ENCODE measurements at regions not wholly inside any gene's neighbourhood (a gene's known extent, or its start where the extent isn't known, plus 50 kb on each side); places are given as distances from the start of the nearest gene placed in this dataset.

GRCh38 chr13:53198736-53199135 is 170.1 kb downstream of the OLFM4 start:
- H3K9me3 ChIP-seq: no peaks in the 10 kb centered on the region
- peaks cover 0 to 24% of the 10 kb centered on the region in 2 donors for H3K27me3 ChIP-seq
- DNase-seq (ENCODE audit: low spot score in 2 of 2): no peak
- H3K4me3 ChIP-seq: no peak overlapping the region
- no peaks in the 10 kb centered on the region for H3K36me3 ChIP-seq
- peaks cover 0 to 15% (median 0%) of the 10 kb centered on the region in 4 donors for H3K4me1 ChIP-seq
- WGBS, 2 donors: 31 to 34% methylated on average over 4 of the region's 4 CpGs
- no peak for TF ChIP-seq EP300 (IDR thresholded peaks at IDR 0.05)
- no peak for TF ChIP-seq POLR2A (IDR thresholded peaks at IDR 0.05)
- TF ChIP-seq CTCF (IDR thresholded peaks at IDR 0.05): no peak
- H3K27ac ChIP-seq: no peak overlapping the region

GRCh38 chr13:53200075-53200474 is 171.5 kb downstream of the OLFM4 start:
- 84 to 87% methylated on average over 34 of the region's 34 CpGs for WGBS, 2 donors
- H3K27me3 ChIP-seq: peaks cover 0 to 24% of the 10 kb centered on the region in 2 donors
- DNase-seq (ENCODE audit: low spot score in 2 of 2): no peak

GRCh38 chr13:53200498-53201453 is 172.2 kb downstream of the OLFM4 start:
- DNase-seq (ENCODE audit: low spot score in 2 of 2): peak in 1 of 2 donors; percentile 33
- WGBS, 2 donors: 18 to 27% methylated on average over 43 to 93 of the region's 121 CpGs

More at GRCh38 chr13:53200075-53200474, 171.5 kb downstream of the OLFM4 start:
- H3K4me1 ChIP-seq: peaks cover 0 to 15% (median 0%) of the 10 kb centered on the region in 4 donors
- no peak overlapping the region for H3K4me3 ChIP-seq
- H3K9me3 ChIP-seq: no peaks in the 10 kb centered on the region
- no peak overlapping the region for H3K27ac ChIP-seq
- TF ChIP-seq POLR2A (IDR thresholded peaks at IDR 0.05) (no peak), CTCF (IDR thresholded peaks at IDR 0.05) (no peak), EP300 (IDR thresholded peaks at IDR 0.05) (no peak)
- no peaks in the 10 kb centered on the region for H3K36me3 ChIP-seq

GRCh38 chr13:53201454-53202225 is 173.0 kb downstream of the OLFM4 start:
- no peak for DNase-seq (ENCODE audit: low spot score in 2 of 2)
- 19 to 22% methylated on average over 41 to 49 of the region's 74 CpGs for WGBS, 2 donors
- Histone ChIP-seq H3K27ac (no peak overlapping the region), H3K27me3 (peaks cover 0 to 24% of the 10 kb centered on the region in 2 donors), H3K36me3 (no peaks in the 10 kb centered on the region), H3K4me1 (peaks cover 0 to 15% (median 0%) of the 10 kb centered on the region in 4 donors), H3K4me3 (no peak overlapping the region), H3K9me3 (no peaks in the 10 kb centered on the region)
- no peak for TF ChIP-seq POLR2A (IDR thresholded peaks at IDR 0.05)
- TF ChIP-seq CTCF (IDR thresholded peaks at IDR 0.05): peak in 2 of 5 experiments; percentile 9 to 20

More at GRCh38 chr13:53200498-53201453, 172.2 kb downstream of the OLFM4 start:
- TF ChIP-seq CTCF (IDR thresholded peaks at IDR 0.05) (peak; percentile 40 to 78 (median 58)), POLR2A (IDR thresholded peaks at IDR 0.05) (no peak), EP300 (IDR thresholded peaks at IDR 0.05) (no peak)
- H3K4me1 ChIP-seq: peaks cover 0 to 15% (median 0%) of the 10 kb centered on the region in 4 donors
- peaks cover 0 to 24% of the 10 kb centered on the region in 2 donors for H3K27me3 ChIP-seq
- no peaks in the 10 kb centered on the region for H3K36me3 ChIP-seq
- H3K9me3 ChIP-seq: no peaks in the 10 kb centered on the region
- no peak overlapping the region for H3K4me3 ChIP-seq
- no peak overlapping the region for H3K27ac ChIP-seq

Measured in tibial nerve (tissue), 4 donors.